GM12878 (cell line): ENCODE measurements at regions not wholly inside any gene's neighbourhood (a gene's known extent, or its start where the extent isn't known, plus 50 kb on each side); places are given as distances from the start of the nearest gene placed in this dataset.

ENCODE experiments used
- ATAC-seq: fragments of 200-7000 bp; cut with Tn5 transposase; 3 replicates; pipeline ENCODE4 v1.9.1; 2020; ENCODE audit warnings: mild to moderate bottlenecking, moderate library complexity
- BruUV-seq: library from RNA; stranded (reverse); fragments of 400-500 nt; replicated peaks from 2 replicates; lab custom pipeline; 2021; lab: Mats Ljungman, UMichigan
- CTCF ChIA-PET: fragments of 300-600 bp; sonication (Branson Sonifier 250); formaldehyde crosslinking; extraction: SDS; loops from one replicate; lab custom pipeline; 2021; ENCODE audit warnings: inconsistent platforms; lab: Yijun Ruan, JAX
- POLR2A ChIA-PET: fragments of 350-600 bp; formaldehyde crosslinking; extraction: SDS; loops from one replicate; lab custom pipeline; 2021; ENCODE audit warnings: inconsistent platforms; lab: Charles Lee
- RAD21 ChIA-PET: fragments of 300-600 bp; sonication (Branson Sonifier 250); formaldehyde crosslinking; loops from one replicate; lab custom pipeline; 2023; ENCODE audit warnings: antibody characterized with exemption; ENCODE audit not compliant: unreplicated experiment; lab: Charles Lee
- SMC1A ChIA-PET: fragments of 300-600 bp; sonication (Branson Sonifier 250); formaldehyde crosslinking; loops from one replicate; lab custom pipeline; 2023; ENCODE audit not compliant: unreplicated experiment, uncharacterized antibody; lab: Charles Lee
- DNase-seq: peaks from one replicate; pipeline ENCODE4 v3.0.0-alpha.2; 2011; ENCODE audit warnings: low read depth, low spot score
- FAIRE-seq: peaks from 3 replicates; lab custom pipeline; 2011; peaks lifted over from hg19 to GRCh38; lab: Jason Lieb, UNC
- H2AFZ ChIP-seq: 2 replicates; pipeline ENCODE4 v1.6.0; 2011; ENCODE audit warnings: low read depth, low read length, control low read depth; ENCODE audit not compliant: control insufficient read depth
- H3K27ac ChIP-seq: 2 replicates; pipeline ENCODE4 v1.5.1; 2011; ENCODE audit warnings: control low read depth; ENCODE audit not compliant: control insufficient read depth, insufficient read depth
- H3K27me3 ChIP-seq, 2 experiments: replicated peaks in 1 of 2; 2 replicates each; pipeline versions ENCODE4 v1.6.0 to v1.6.1; 2011; ENCODE audit warnings: low read length in 1 of 2; ENCODE audit not compliant: control insufficient read depth in 2 of 2, insufficient read depth in 2 of 2
- H3K36me3 ChIP-seq, 2 experiments: 2 replicates each; pipeline ENCODE4 v1.5.1; 2011; ENCODE audit warnings: low read length in 1 of 2; ENCODE audit not compliant: control insufficient read depth in 2 of 2, insufficient read depth in 2 of 2
- H3K4me1 ChIP-seq: 2 replicates; pipeline ENCODE4 v1.6.1; 2011; ENCODE audit warnings: mild to moderate bottlenecking, low read length, moderate library complexity, mixed read lengths; ENCODE audit not compliant: control insufficient read depth, insufficient read depth
- H3K4me2 ChIP-seq: 2 replicates; pipeline ENCODE4 v1.6.0; 2011; ENCODE audit warnings: control low read depth; ENCODE audit not compliant: control insufficient read depth, insufficient read depth
- H3K4me3 ChIP-seq: fragments of 200-600 bp; sonication (generic); 2 replicates; pipeline ENCODE4 v1.5.1; 2016
- H3K79me2 ChIP-seq: 2 replicates; pipeline ENCODE4 v1.6.0; 2011; ENCODE audit warnings: low read length; ENCODE audit not compliant: control insufficient read depth, insufficient read depth
- H3K9ac ChIP-seq: 2 replicates; pipeline ENCODE4 v1.8.0; 2011; ENCODE audit warnings: low read length, control low read depth, mixed read lengths; ENCODE audit not compliant: control insufficient read depth, insufficient read depth
- H3K9me3 ChIP-seq: replicated peaks from 3 replicates; pipeline ENCODE4 v1.5.1; 2011; ENCODE audit warnings: mild to moderate bottlenecking, low read length; ENCODE audit not compliant: control insufficient read depth, insufficient read depth
- H4K20me1 ChIP-seq: 2 replicates; pipeline ENCODE4 v1.6.0; 2011; ENCODE audit not compliant: control insufficient read depth, insufficient read depth
- BRCA1 ChIP-seq: IDR thresholded peaks from 2 replicates; pipeline ENCODE4 v1.6.1; 2011; ENCODE audit warnings: low read depth, low read length, improper control_type of control experiment
- CEBPB ChIP-seq, 2 experiments: fragments of 150-350 bp in 1 of 2; IDR thresholded peaks; 2 replicates each; pipeline ENCODE4 v1.6.1; 2012 to 2014; ENCODE audit warnings: low read depth in 2 of 2, low read length in 2 of 2, borderline replicate concordance in 1 of 2, inconsistent platforms in 1 of 2
- EED ChIP-seq: sonication (generic); IDR thresholded peaks from 2 replicates; pipeline ENCODE4 v1.6.1; 2016; ENCODE audit warnings: antibody characterized with exemption, low read depth
- FOS ChIP-seq: IDR thresholded peaks from 3 replicates; pipeline ENCODE4 v1.6.1; 2011; ENCODE audit warnings: borderline replicate concordance; ENCODE audit not compliant: insufficient read length; ENCODE audit errors: extremely low read depth
- HSF1 ChIP-seq: fragments of 150-350 bp; IDR thresholded peaks from 2 replicates; pipeline ENCODE4 v1.6.1; 2014; ENCODE audit warnings: mild to moderate bottlenecking, low read depth, low read length
- KLF5 ChIP-seq: fragments of 450-650 bp; IDR thresholded peaks from 2 replicates; pipeline ENCODE4 v1.6.1; 2014; ENCODE audit warnings: mild to moderate bottlenecking; ENCODE audit not compliant: partially characterized antibody
- LARP7 ChIP-seq: fragments of 450-650 bp; IDR thresholded peaks from 2 replicates; pipeline ENCODE4 v1.6.1; 2017; ENCODE audit warnings: mild to moderate bottlenecking
- RUNX3 ChIP-seq: IDR thresholded peaks from 2 replicates; pipeline ENCODE4 v1.6.1; 2012; ENCODE audit warnings: low read length, inconsistent platforms
- SIN3A ChIP-seq: IDR thresholded peaks from 2 replicates; pipeline ENCODE4 v1.6.1; 2012; ENCODE audit warnings: low read depth, low read length, improper control_type of control experiment
- SMAD5 ChIP-seq: IDR thresholded peaks from 2 replicates; pipeline ENCODE4 v1.6.1; 2016; ENCODE audit warnings: antibody characterized with exemption, low read depth
- ZBTB11 ChIP-seq: fragments of 450-650 bp; formaldehyde crosslinking; IDR thresholded peaks from 2 replicates; pipeline ENCODE4 v1.5.0; 2022; ENCODE audit warnings: mild to moderate bottlenecking, missing genetic modification characterization
- ZNF687 ChIP-seq: fragments of 450-650 bp; IDR thresholded peaks from 2 replicates; pipeline ENCODE4 v1.6.1; 2017; ENCODE audit warnings: mild to moderate bottlenecking, moderate library complexity
- WGBS: methylation state at CpG from one replicate; pipeline ENCODE4 v1.1.6; 2016; ENCODE audit warnings: low lambda C conversion rate; ENCODE audit not compliant: insufficient replicate concordance, insufficient coverage; ENCODE audit errors: missing lambda C conversion rate; 5-methylcytosine and 5-hydroxymethylcytosine counted together
- in situ Hi-C: fragments of 300-500 bp; cut with MboI; formaldehyde crosslinking; loops from 9 replicates; pipeline ENCODE4 v1.14.3; 2018; ENCODE audit warnings: mixed read lengths
- intact Hi-C: fragments of 100-400 bp; cut with micrococcal nuclease; formaldehyde crosslinking; loops from one replicate; pipeline ENCODE4 v1.14.2; 2022; ENCODE audit not compliant: unreplicated experiment

- Histone ChIP-seq H4K20me1 (no peaks in the 10 kb centered on the region), H3K27ac (no peak overlapping the region), H3K4me2 (no peak overlapping the region), H2AFZ (no peak overlapping the region), H3K79me2 (no peaks in the 10 kb centered on the region), H3K4me3 (no peak overlapping the region), H3K4me1 (no peaks in the 10 kb centered on the region), H3K9me3 (no peaks in the 10 kb centered on the region), H3K27me3 (no peaks in the 10 kb centered on the region), H3K9ac (no peak overlapping the region), H3K36me3 (no peaks in the 10 kb centered on the region)
- ChIA-PET SMC1A (interaction anchor here (0.5 to 0.9 kb wide), 2 partner anchors 8 to 758 kb away, joined by 3 read pairs; no protein-coding TSS in a partner anchor), POLR2A (interaction anchor here (0.6 kb wide), 1 partner anchor 1147 kb away, joined by 5 read pairs; no protein-coding TSS in a partner anchor), RAD21 (no interaction called here), CTCF (interaction anchor here (0.6 to 1.6 kb wide), 3 partner anchors 35 to 621 kb away, joined by 3 to 4 read pairs (median 4); no protein-coding TSS in a partner anchor)
- FAIRE-seq = no peak
- no peak for DNase-seq
- 27% methylated on average over 3 of the region's 3 CpGs for WGBS
- in situ Hi-C loops (no loop called here), intact Hi-C loops (no loop called here)
- ATAC-seq = no peak
- BruUV-seq = no TSS peak
- TF ChIP-seq SMAD5 = no peak
- TF ChIP-seq RUNX3 = no peak
- TF ChIP-seq LARP7 = no peak
- no peak for TF ChIP-seq EED
- no peak for TF ChIP-seq CEBPB (IDR thresholded peaks at IDR 0.05; ENCODE audit: borderline replicate concordance in 1 of 2, low read depth in 2 of 2, low read length in 2 of 2)
- no peak for TF ChIP-seq HSF1
- TF ChIP-seq FOS = no peak
- TF ChIP-seq KLF5 = no peak
- no peak for TF ChIP-seq SIN3A
- no peak for TF ChIP-seq BRCA1
- no peak for TF ChIP-seq ZBTB11 (CRISPR knock-in tag)
- no peak for TF ChIP-seq ZNF687
These were observed 129.3 kb upstream of the KCNJ16 start for GRCh38 chr17:69945698-69946185.
